Hepatocyte (in vitro differentiated cells): ENCODE measurements at regions not wholly inside any gene's neighbourhood (a gene's known extent, or its start where the extent isn't known, plus 50 kb on each side); places are given as distances from the start of the nearest gene placed in this dataset.

ENCODE experiments used
- DNase-seq: peaks from one replicate; pipeline ENCODE4 v3.0.0-alpha.2; 2016; ENCODE audit warnings: low spot score
- H2AFZ ChIP-seq: fragments of 200-600 bp; sonication (generic); 2 replicates; pipeline ENCODE4 v1.6.0; 2016; ENCODE audit warnings: antibody characterized with exemption, mild to moderate bottlenecking
- H3K27ac ChIP-seq: fragments of 200-600 bp; sonication (generic); 2 replicates; pipeline ENCODE4 v1.5.1; 2016; ENCODE audit warnings: mild to moderate bottlenecking
- H3K27me3 ChIP-seq: fragments of 200-600 bp; sonication (generic); 2 replicates; pipeline ENCODE4 v1.6.1; 2016
- H3K36me3 ChIP-seq: fragments of 200-600 bp; sonication (generic); replicated peaks from 2 replicates; pipeline ENCODE4 v1.5.1; 2016; ENCODE audit warnings: low read depth; ENCODE audit not compliant: insufficient read depth
- H3K4me1 ChIP-seq: fragments of 200-600 bp; sonication (generic); 2 replicates; pipeline ENCODE4 v1.5.1; 2016; ENCODE audit warnings: mild to moderate bottlenecking, moderate library complexity; ENCODE audit not compliant: insufficient read depth
- H3K4me2 ChIP-seq: fragments of 200-600 bp; sonication (generic); 2 replicates; pipeline ENCODE4 v1.6.0; 2016
- H3K4me3 ChIP-seq: fragments of 200-600 bp; sonication (generic); 2 replicates; pipeline ENCODE4 v1.5.1; 2016; ENCODE audit warnings: mild to moderate bottlenecking
- H3K79me2 ChIP-seq: fragments of 200-600 bp; sonication (generic); 2 replicates; pipeline ENCODE4 v1.6.0; 2017; ENCODE audit warnings: mild to moderate bottlenecking
- H3K9me2 ChIP-seq: fragments of 200-600 bp; sonication (generic); replicated peaks from 2 replicates; pipeline ENCODE4 v1.6.0; 2017; ENCODE audit warnings: mild to moderate bottlenecking; ENCODE audit not compliant: insufficient read depth
- H3K9me3 ChIP-seq: fragments of 200-600 bp; sonication (generic); 2 replicates; pipeline ENCODE4 v1.5.1; 2016; ENCODE audit warnings: low read depth, mild to moderate bottlenecking
- H4K20me1 ChIP-seq: fragments of 200-600 bp; sonication (generic); 2 replicates; pipeline ENCODE4 v1.6.0; 2016; ENCODE audit warnings: mild to moderate bottlenecking; ENCODE audit not compliant: insufficient read depth, poor library complexity, severe bottlenecking
- EZH2 ChIP-seq: fragments of 200-600 bp; sonication (generic); IDR thresholded peaks from 2 replicates; pipeline ENCODE4 v1.6.1; 2016; ENCODE audit warnings: antibody characterized with exemption, mild to moderate bottlenecking, borderline replicate concordance
- EZH2phosphoT487 ChIP-seq: fragments of 200-600 bp; sonication (generic); IDR thresholded peaks from one replicate; pipeline ENCODE4 v1.6.1; 2018; ENCODE audit warnings: antibody characterized with exemption, mild to moderate bottlenecking, low read depth, moderate library complexity; ENCODE audit not compliant: unreplicated experiment, severe bottlenecking
- WGBS: methylation state at CpG from one replicate; pipeline ENCODE4 v1.1.6; 2016; ENCODE audit warnings: low lambda C conversion rate; ENCODE audit errors: missing lambda C conversion rate; 5-methylcytosine and 5-hydroxymethylcytosine counted together
- TF ChIP-seq, protein P1 (sequence below): fragments of 200-600 bp; sonication (generic); IDR thresholded peaks from 2 replicates; pipeline ENCODE4 v1.5.1; 2016; ENCODE audit warnings: antibody characterized with exemption, mild to moderate bottlenecking; ENCODE audit not compliant: poor library complexity

GRCh38 chr5:125969011-125969813 is 454.0 kb upstream of the GRAMD2B start:
- Histone ChIP-seq H3K27ac (no peak overlapping the region), H3K4me2 (no peak overlapping the region), H2AFZ (no peak overlapping the region), H3K27me3 (no peaks in the 10 kb centered on the region), H3K4me3 (no peak overlapping the region), H3K4me1 (no peaks in the 10 kb centered on the region), H3K9me2 (no peaks in the 10 kb centered on the region), H3K79me2 (no peaks in the 10 kb centered on the region), H3K9me3 (no peaks in the 10 kb centered on the region), H4K20me1 (no peaks in the 10 kb centered on the region), H3K36me3 (no peaks in the 10 kb centered on the region)
- no peak for TF ChIP-seq EZH2phosphoT487
- TF ChIP-seq EZH2, result no peak
- TF ChIP-seq, protein P1, sequence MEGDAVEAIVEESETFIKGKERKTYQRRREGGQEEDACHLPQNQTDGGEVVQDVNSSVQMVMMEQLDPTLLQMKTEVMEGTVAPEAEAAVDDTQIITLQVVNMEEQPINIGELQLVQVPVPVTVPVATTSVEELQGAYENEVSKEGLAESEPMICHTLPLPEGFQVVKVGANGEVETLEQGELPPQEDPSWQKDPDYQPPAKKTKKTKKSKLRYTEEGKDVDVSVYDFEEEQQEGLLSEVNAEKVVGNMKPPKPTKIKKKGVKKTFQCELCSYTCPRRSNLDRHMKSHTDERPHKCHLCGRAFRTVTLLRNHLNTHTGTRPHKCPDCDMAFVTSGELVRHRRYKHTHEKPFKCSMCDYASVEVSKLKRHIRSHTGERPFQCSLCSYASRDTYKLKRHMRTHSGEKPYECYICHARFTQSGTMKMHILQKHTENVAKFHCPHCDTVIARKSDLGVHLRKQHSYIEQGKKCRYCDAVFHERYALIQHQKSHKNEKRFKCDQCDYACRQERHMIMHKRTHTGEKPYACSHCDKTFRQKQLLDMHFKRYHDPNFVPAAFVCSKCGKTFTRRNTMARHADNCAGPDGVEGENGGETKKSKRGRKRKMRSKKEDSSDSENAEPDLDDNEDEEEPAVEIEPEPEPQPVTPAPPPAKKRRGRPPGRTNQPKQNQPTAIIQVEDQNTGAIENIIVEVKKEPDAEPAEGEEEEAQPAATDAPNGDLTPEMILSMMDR, result no peak
- 80% methylated on average over 6 of the region's 6 CpGs for WGBS
- DNase-seq, result no peak

- WGBS, result 92% methylated on average over 1 of the region's 1 CpG
- Histone ChIP-seq H3K27ac (no peak overlapping the region), H3K4me2 (no peak overlapping the region), H2AFZ (no peak overlapping the region), H3K27me3 (no peaks in the 10 kb centered on the region), H3K79me2 (no peaks in the 10 kb centered on the region), H3K36me3 (no peaks in the 10 kb centered on the region), H4K20me1 (no peaks in the 10 kb centered on the region), H3K4me3 (no peak overlapping the region), H3K9me2 (no peaks in the 10 kb centered on the region), H3K4me1 (no peaks in the 10 kb centered on the region), H3K9me3 (no peaks in the 10 kb centered on the region)
- TF ChIP-seq, protein P1, result no peak
- TF ChIP-seq EZH2, result no peak
- no peak for TF ChIP-seq EZH2phosphoT487
- no peak for DNase-seq
Measured at GRCh38 chr5:125969814-125970171, 453.4 kb upstream of the GRAMD2B start.

- H3K9me2 ChIP-seq, result no peaks in the 10 kb centered on the region
Measured at GRCh38 chr5:125970631-125971307, 452.4 kb upstream of the GRAMD2B start.

More at GRCh38 chr5:125970631-125971307, 452.4 kb upstream of the GRAMD2B start:
- Histone ChIP-seq H3K36me3 (no peaks in the 10 kb centered on the region), H3K4me1 (no peaks in the 10 kb centered on the region), H4K20me1 (no peaks in the 10 kb centered on the region), H3K9me3 (no peaks in the 10 kb centered on the region), H2AFZ (no peak overlapping the region), H3K4me2 (no peak overlapping the region), H3K27ac (no peak overlapping the region), H3K4me3 (no peak overlapping the region), H3K79me2 (no peaks in the 10 kb centered on the region), H3K27me3 (no peaks in the 10 kb centered on the region)
- WGBS, result 67% methylated on average over 7 of the region's 7 CpGs
- DNase-seq, result no peak
- TF ChIP-seq, protein P1, result no peak
- no peak for TF ChIP-seq EZH2
- TF ChIP-seq EZH2phosphoT487, result no peak
